HepG2 (cell line): ENCODE measurements at regions not wholly inside any gene's neighbourhood (a gene's known extent, or its start where the extent isn't known, plus 50 kb on each side); places are given as distances from the start of the nearest gene placed in this dataset.

Source experiments
- ATAC-seq: fragments of 200-7000 bp; cut with Tn5 transposase; 3 replicates; pipeline ENCODE4 v1.9.1; 2020; ENCODE audit warnings: mild to moderate bottlenecking, moderate library complexity
- BruUV-seq: library from RNA; stranded (reverse); fragments of 400-500 nt; replicated peaks from 2 replicates; lab custom pipeline; 2021; lab: Mats Ljungman, UMichigan
- CTCF ChIA-PET: fragments of 300-600 bp; formaldehyde crosslinking; extraction: SDS; loops from one replicate; lab custom pipeline; 2021; ENCODE audit warnings: low total read pairs, inconsistent platforms, low intra/inter-chr PET ratio; lab: Yijun Ruan, JAX
- POLR2A ChIA-PET: fragments of 350-600 bp; sonication (Branson Sonifier 250); formaldehyde crosslinking; loops from one replicate; lab custom pipeline; 2020; ENCODE audit warnings: antibody characterized with exemption, inconsistent platforms; lab: Yijun Ruan, JAX
- DNase-seq: peaks from one replicate; pipeline ENCODE4 v3.0.0-alpha.2; 2015; ENCODE audit warnings: low spot score
- FAIRE-seq: peaks from 3 replicates; lab custom pipeline; 2011; peaks lifted over from hg19 to GRCh38; lab: Jason Lieb, UNC
- H2AFZ ChIP-seq: one replicate; pipeline ENCODE4 v1.6.1; 2011; ENCODE audit warnings: low read length, inconsistent platforms
- H3K27ac ChIP-seq: fragments of 300-600 bp; 3 replicates; pipeline ENCODE4 v1.8.0; 2011; ENCODE audit warnings: mixed run types, mild to moderate bottlenecking, mixed read lengths, low read length, inconsistent platforms; ENCODE audit not compliant: insufficient read depth; ENCODE audit errors: extremely low read length
- H3K27me3 ChIP-seq, 2 experiments: fragments of 200-600 bp in 1 of 2; 2 replicates in 1 of 2; 3 replicates in 1 of 2; pipeline versions ENCODE4 v1.6.0 to v1.8.0; 2011; ENCODE audit warnings: low read length in 2 of 2, mild to moderate bottlenecking in 2 of 2, moderate library complexity in 2 of 2, inconsistent platforms in 1 of 2; ENCODE audit not compliant: insufficient read depth in 2 of 2, control insufficient read depth in 1 of 2
- H3K36me3 ChIP-seq, 2 experiments: fragments of 200-600 bp in 1 of 2; replicated peaks in 1 of 2; 2 replicates in 1 of 2; 3 replicates in 1 of 2; pipeline versions ENCODE4 v1.5.1 to v1.8.0; 2011; ENCODE audit warnings: low read length in 2 of 2, inconsistent platforms in 1 of 2; ENCODE audit not compliant: insufficient read depth in 2 of 2, control insufficient read depth in 1 of 2
- H3K4me1 ChIP-seq: 2 replicates; pipeline ENCODE4 v1.5.1; 2012; ENCODE audit warnings: low read length, inconsistent platforms; ENCODE audit not compliant: insufficient read depth
- H3K4me2 ChIP-seq: 2 replicates; pipeline ENCODE4 v1.6.0; 2011; ENCODE audit warnings: low read depth, low read length, inconsistent platforms
- H3K4me3 ChIP-seq, 3 experiments: fragments of 200-600 bp in 1 of 3; sonication (generic), shearing (Covaris generic) in 1 of 3; replicated peaks in 1 of 3; 2 replicates each; pipeline ENCODE4 v1.5.1; 2011 to 2016; ENCODE audit warnings: low read length in 3 of 3, inconsistent platforms in 2 of 3, low read depth in 2 of 3, mild to moderate bottlenecking in 2 of 3, control low read depth in 1 of 3, mixed read lengths in 1 of 3; ENCODE audit not compliant: insufficient read depth in 1 of 3
- H3K79me2 ChIP-seq: one replicate; pipeline ENCODE4 v1.6.1; 2011; ENCODE audit warnings: low read length, inconsistent platforms; ENCODE audit not compliant: insufficient read depth
- H3K9ac ChIP-seq: 2 replicates; pipeline ENCODE4 v1.6.0; 2011; ENCODE audit warnings: mild to moderate bottlenecking, low read depth, low read length, inconsistent platforms; ENCODE audit not compliant: insufficient read depth
- H3K9me3 ChIP-seq: 2 replicates; pipeline ENCODE4 v1.5.1; 2012; ENCODE audit warnings: mild to moderate bottlenecking, low read length
- H4K20me1 ChIP-seq: 2 replicates; pipeline ENCODE4 v1.6.0; 2011; ENCODE audit warnings: inconsistent platforms, mild to moderate bottlenecking, low read length, moderate library complexity; ENCODE audit not compliant: insufficient read depth
- ASH2L ChIP-seq: fragments of 300-600, 200-600 bp; sonication (generic); IDR thresholded peaks from 2 replicates; pipeline ENCODE4 v1.7.0; 2017; ENCODE audit warnings: low read depth, mild to moderate bottlenecking, moderate library complexity, mixed read lengths, low read length; ENCODE audit not compliant: insufficient read length
- CBX5 ChIP-seq: sonication (generic); formaldehyde crosslinking; IDR thresholded peaks from 2 replicates; pipeline ENCODE4 v1.4.0; 2020; ENCODE audit warnings: missing genetic modification reagents, borderline replicate concordance
- CREM ChIP-seq, 2 experiments: sonication (generic) in 1 of 2; formaldehyde crosslinking in 1 of 2; IDR thresholded peaks; 2 replicates each; pipeline versions ENCODE4 v1.4.0 to v1.6.1; 2016 to 2020; ENCODE audit warnings: antibody characterized with exemption in 1 of 2, mild to moderate bottlenecking in 1 of 2, missing genetic modification reagents in 1 of 2
- DPF2 ChIP-seq: sonication (generic); formaldehyde crosslinking; IDR thresholded peaks from 2 replicates; pipeline ENCODE4 v1.4.0; 2020; ENCODE audit warnings: mild to moderate bottlenecking, low read depth, missing genetic modification reagents, borderline replicate concordance
- RBAK ChIP-seq: sonication (generic); formaldehyde crosslinking; IDR thresholded peaks from 2 replicates; pipeline ENCODE4 v1.5.1; 2020; ENCODE audit warnings: mild to moderate bottlenecking, missing genetic modification reagents
- SIN3A ChIP-seq: IDR thresholded peaks from 2 replicates; pipeline ENCODE4 v1.6.1; 2011; ENCODE audit warnings: low read depth, mild to moderate bottlenecking, control low read depth, low read length, borderline replicate concordance
- TAF1 ChIP-seq: sonication (generic); formaldehyde crosslinking; IDR thresholded peaks from 2 replicates; pipeline ENCODE4 v1.4.0; 2020; ENCODE audit warnings: missing genetic modification reagents
- ZNF569 ChIP-seq: sonication (generic); formaldehyde crosslinking; IDR thresholded peaks from 2 replicates; pipeline ENCODE4 v1.5.0; 2020; ENCODE audit warnings: mild to moderate bottlenecking, missing genetic modification reagents, moderate library complexity, borderline replicate concordance
- ZNF724P ChIP-seq: sonication (generic); formaldehyde crosslinking; IDR thresholded peaks from 2 replicates; pipeline ENCODE4 v1.8.0; 2022; ENCODE audit warnings: missing genetic modification reagents, borderline replicate concordance
- ZNF773 ChIP-seq: sonication (generic); formaldehyde crosslinking; IDR thresholded peaks from 2 replicates; pipeline ENCODE4 v1.4.0; 2020; ENCODE audit warnings: missing genetic modification reagents, borderline replicate concordance
- WGBS: methylation state at CpG from one replicate; pipeline ENCODE4 v1.1.6; 2017; ENCODE audit warnings: low lambda C conversion rate; 5-methylcytosine and 5-hydroxymethylcytosine counted together
- in situ Hi-C: cut with HindIII; loops from 2 replicates; pipeline ENCODE4 v1.10.0; 2017; ENCODE audit warnings: low pct_unique_long_range_greater_than_20kb; ENCODE audit not compliant: extremely low pct_ligation_motif_present
- intact Hi-C: fragments of 100-400 bp; cut with micrococcal nuclease; formaldehyde crosslinking; loops from one replicate; pipeline ENCODE4 v1.10.0; 2022; ENCODE audit not compliant: unreplicated experiment
- TF ChIP-seq, protein P1 (sequence below): sonication (generic); formaldehyde crosslinking; IDR thresholded peaks from 2 replicates; pipeline ENCODE4 v1.8.0; 2022; ENCODE audit warnings: missing genetic modification reagents, mild to moderate bottlenecking, inconsistent platforms, borderline replicate concordance
- TF ChIP-seq, protein P2 (sequence below): IDR thresholded peaks from 2 replicates; pipeline ENCODE4 v1.6.1; 2016
- TF ChIP-seq, protein P3 (sequence below): sonication (generic); formaldehyde crosslinking; IDR thresholded peaks from 2 replicates; pipeline ENCODE4 v1.5.0; 2020; ENCODE audit warnings: mild to moderate bottlenecking, missing genetic modification reagents

DNA sequence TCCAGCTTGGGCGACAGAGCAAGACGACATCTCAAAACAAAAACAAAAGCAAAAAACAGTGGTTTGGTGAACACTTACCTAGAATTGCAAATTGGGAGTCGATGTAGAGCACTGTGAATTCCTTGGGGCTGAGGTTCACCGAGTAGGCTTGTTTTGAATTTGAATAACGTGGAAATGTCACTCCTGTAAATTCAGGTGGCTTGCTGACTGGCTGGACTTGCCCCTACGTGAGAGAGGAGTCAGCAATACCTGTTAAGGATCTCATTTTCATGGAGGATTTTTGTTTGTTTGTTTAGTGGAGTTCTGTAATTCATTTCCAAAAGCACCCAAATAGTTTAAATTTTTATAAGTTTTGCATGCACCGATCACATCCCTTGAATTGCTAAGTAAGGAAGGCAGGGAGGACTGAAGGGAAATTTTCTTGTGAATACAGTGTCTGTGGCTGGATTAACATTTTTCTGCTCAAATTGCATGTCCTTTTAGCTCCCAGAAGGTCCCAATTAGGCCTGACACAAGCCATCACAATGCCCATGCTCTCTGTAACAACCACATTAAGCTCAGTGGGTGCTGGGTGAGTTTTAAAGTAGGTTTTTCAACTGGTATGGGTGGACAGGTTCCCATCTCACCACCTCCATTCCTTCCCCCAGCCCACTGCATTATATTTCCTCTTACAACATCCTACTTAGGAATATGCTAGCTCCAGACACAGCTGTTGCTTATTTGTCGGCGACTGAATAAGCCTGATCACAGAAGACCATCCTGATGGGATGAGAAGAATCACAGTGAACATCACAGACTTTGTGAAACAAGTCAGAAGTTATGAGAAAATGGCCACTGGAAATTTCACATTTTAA, 58.5 kb upstream of the TTC29 start:
- FAIRE-seq (no peak), ATAC-seq (no peak), DNase-seq (no peak)
- 22% methylated on average over 7 of the region's 9 CpGs for WGBS
- no peak overlapping the region for H2AFZ ChIP-seq
- no peaks in the 10 kb centered on the region for H3K9me3 ChIP-seq
- H4K20me1 ChIP-seq, result no peaks in the 10 kb centered on the region
- H3K4me3 ChIP-seq, result no peak overlapping the region
- in situ Hi-C loops, result loop anchor here (25.0 kb wide), 1 partner anchor 583 kb away; no protein-coding TSS in a partner anchor
- BruUV-seq, result no TSS peak
- H3K9ac ChIP-seq, result no peak overlapping the region
- ChIA-PET CTCF (no interaction called here), POLR2A (no interaction called here)
- no peaks in the 10 kb centered on the region for H3K4me1 ChIP-seq
- no peaks in the 10 kb centered on the region for H3K36me3 ChIP-seq
- no peaks in the 10 kb centered on the region for H3K27me3 ChIP-seq
- TF ChIP-seq ZNF569 (CRISPR knock-in tag) (no peak), ZNF773 (CRISPR knock-in tag) (no peak), RBAK (no peak), CBX5 (no peak), DPF2 (CRISPR knock-in tag) (no peak), CREM (IDR thresholded peaks at IDR 0.05) (no peak), CREM (CRISPR knock-in tag; IDR thresholded peaks at IDR 0.05) (no peak), SIN3A (no peak), ASH2L (no peak), ZNF724P (CRISPR knock-in tag) (no peak), TAF1 (CRISPR knock-in tag) (no peak)
- TF ChIP-seq, protein P1, sequence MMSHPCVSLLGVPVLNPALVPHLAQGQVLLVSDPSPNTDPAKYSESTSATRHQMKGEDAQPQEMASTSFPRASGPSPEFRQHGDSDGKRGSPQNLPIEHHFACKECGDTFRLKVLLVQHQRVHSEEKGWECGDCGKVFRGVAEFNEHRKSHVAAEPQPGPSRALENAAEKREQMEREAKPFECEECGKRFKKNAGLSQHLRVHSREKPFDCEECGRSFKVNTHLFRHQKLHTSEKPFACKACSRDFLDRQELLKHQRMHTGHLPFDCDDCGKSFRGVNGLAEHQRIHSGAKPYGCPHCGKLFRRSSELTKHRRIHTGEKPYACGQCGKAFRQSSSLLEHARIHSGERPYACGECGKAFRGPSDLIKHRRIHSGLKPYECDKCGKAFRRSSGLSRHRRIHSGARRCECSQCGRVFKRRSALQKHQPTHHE, result no peak
- TF ChIP-seq, protein P2, sequence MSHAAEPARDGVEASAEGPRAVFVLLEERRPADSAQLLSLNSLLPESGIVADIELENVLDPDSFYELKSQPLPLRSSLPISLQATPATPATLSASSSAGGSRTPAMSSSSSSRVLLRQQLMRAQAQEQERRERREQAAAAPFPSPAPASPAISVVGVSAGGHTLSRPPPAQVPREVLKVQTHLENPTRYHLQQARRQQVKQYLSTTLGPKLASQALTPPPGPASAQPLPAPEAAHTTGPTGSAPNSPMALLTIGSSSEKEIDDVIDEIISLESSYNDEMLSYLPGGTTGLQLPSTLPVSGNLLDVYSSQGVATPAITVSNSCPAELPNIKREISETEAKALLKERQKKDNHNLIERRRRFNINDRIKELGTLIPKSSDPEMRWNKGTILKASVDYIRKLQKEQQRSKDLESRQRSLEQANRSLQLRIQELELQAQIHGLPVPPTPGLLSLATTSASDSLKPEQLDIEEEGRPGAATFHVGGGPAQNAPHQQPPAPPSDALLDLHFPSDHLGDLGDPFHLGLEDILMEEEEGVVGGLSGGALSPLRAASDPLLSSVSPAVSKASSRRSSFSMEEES (CRISPR knock-in tag), result no peak
- TF ChIP-seq, protein P3, sequence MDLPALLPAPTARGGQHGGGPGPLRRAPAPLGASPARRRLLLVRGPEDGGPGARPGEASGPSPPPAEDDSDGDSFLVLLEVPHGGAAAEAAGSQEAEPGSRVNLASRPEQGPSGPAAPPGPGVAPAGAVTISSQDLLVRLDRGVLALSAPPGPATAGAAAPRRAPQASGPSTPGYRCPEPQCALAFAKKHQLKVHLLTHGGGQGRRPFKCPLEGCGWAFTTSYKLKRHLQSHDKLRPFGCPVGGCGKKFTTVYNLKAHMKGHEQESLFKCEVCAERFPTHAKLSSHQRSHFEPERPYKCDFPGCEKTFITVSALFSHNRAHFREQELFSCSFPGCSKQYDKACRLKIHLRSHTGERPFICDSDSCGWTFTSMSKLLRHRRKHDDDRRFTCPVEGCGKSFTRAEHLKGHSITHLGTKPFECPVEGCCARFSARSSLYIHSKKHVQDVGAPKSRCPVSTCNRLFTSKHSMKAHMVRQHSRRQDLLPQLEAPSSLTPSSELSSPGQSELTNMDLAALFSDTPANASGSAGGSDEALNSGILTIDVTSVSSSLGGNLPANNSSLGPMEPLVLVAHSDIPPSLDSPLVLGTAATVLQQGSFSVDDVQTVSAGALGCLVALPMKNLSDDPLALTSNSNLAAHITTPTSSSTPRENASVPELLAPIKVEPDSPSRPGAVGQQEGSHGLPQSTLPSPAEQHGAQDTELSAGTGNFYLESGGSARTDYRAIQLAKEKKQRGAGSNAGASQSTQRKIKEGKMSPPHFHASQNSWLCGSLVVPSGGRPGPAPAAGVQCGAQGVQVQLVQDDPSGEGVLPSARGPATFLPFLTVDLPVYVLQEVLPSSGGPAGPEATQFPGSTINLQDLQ, result no peak
- no peaks in the 10 kb centered on the region for H3K79me2 ChIP-seq
- intact Hi-C loops, result no loop called here
- no peak overlapping the region for H3K4me2 ChIP-seq
- H3K27ac ChIP-seq, result no peak overlapping the region
